Activated naive CD4-positive, alpha-beta T cell (primary cell): ENCODE measurements at regions not wholly inside any gene's neighbourhood (a gene's known extent, or its start where the extent isn't known, plus 50 kb on each side); places are given as distances from the start of the nearest gene placed in this dataset.

Source experiments
- DNase-seq, 4 experiments: peaks; one replicate each; lab custom pipeline; 2025; lab: John Stamatoyannopoulos, UW

GRCh38 chr3:182078316-182078715 is 366.6 kb downstream of the SOX2 start:
- no peak for DNase-seq

GRCh38 chr3:182078929-182079328 is 367.2 kb downstream of the SOX2 start:
- DNase-seq: no peak

- no peak for DNase-seq
Observed at GRCh38 chr3:182081096-182081495, 369.4 kb downstream of the SOX2 start.

GRCh38 chr3:182083112-182083511 is 371.4 kb downstream of the SOX2 start:
- no peak for DNase-seq

- DNase-seq: no peak
Observed at GRCh38 chr3:182092662-182093262, 381.0 kb downstream of the SOX2 start.

GRCh38 chr3:182094321-182094720 is 382.6 kb downstream of the SOX2 start:
- DNase-seq: no peak

- no peak for DNase-seq
Observed at GRCh38 chr3:182104881-182105280, 393.2 kb downstream of the SOX2 start.

- no peak for DNase-seq
Observed at GRCh38 chr3:182105875-182106274, 394.1 kb downstream of the SOX2 start.

GRCh38 chr3:182108371-182108770 is 396.6 kb downstream of the SOX2 start:
- DNase-seq: no peak

GRCh38 chr3:182111967-182112366 is 400.2 kb downstream of the SOX2 start:
- no peak for DNase-seq

GRCh38 chr3:182115328-182116015 is 403.7 kb downstream of the SOX2 start:
- no peak for DNase-seq

GRCh38 chr3:182116386-182116785 is 404.7 kb downstream of the SOX2 start:
- DNase-seq: no peak

- no peak for DNase-seq
Observed at GRCh38 chr3:182117131-182117530, 405.4 kb downstream of the SOX2 start.

- DNase-seq: no peak
Observed at GRCh38 chr3:182117583-182117982, 405.9 kb downstream of the SOX2 start.

GRCh38 chr3:182118066-182118465 is 406.3 kb downstream of the SOX2 start:
- no peak for DNase-seq

- DNase-seq: no peak
Observed at GRCh38 chr3:182121401-182121800, 409.7 kb downstream of the SOX2 start.

- no peak for DNase-seq
Observed at GRCh38 chr3:182122779-182123178, 411.1 kb downstream of the SOX2 start.

- no peak for DNase-seq
Observed at GRCh38 chr3:182124187-182124586, 412.5 kb downstream of the SOX2 start.

- DNase-seq: no peak
Observed at GRCh38 chr3:182124716-182125115, 413.0 kb downstream of the SOX2 start.

- no peak for DNase-seq
Observed at GRCh38 chr3:182129740-182130139, 418.0 kb downstream of the SOX2 start.

GRCh38 chr3:182133752-182134151 is 422.0 kb downstream of the SOX2 start:
- no peak for DNase-seq

GRCh38 chr3:182135056-182135455 is 423.3 kb downstream of the SOX2 start:
- no peak for DNase-seq

GRCh38 chr3:182136008-182136910 is 424.5 kb downstream of the SOX2 start:
- no peak for DNase-seq
